MM.1S (cell line): ENCODE measurements at regions not wholly inside any gene's neighbourhood (a gene's known extent, or its start where the extent isn't known, plus 50 kb on each side); places are given as distances from the start of the nearest gene placed in this dataset.

Experiments used
- EZH2 ChIP-seq: fragments of 300-600 bp; sonication (generic); optimal IDR thresholded peaks from 2 replicates; pipeline ENCODE3; 2017; ENCODE audit warnings: low read depth, mild to moderate bottlenecking, antibody characterized with exemption, low read length, mixed read lengths
- EZH2phosphoT487 ChIP-seq: fragments of 300-600 bp; sonication (generic); IDR thresholded peaks from 2 replicates; pipeline ENCODE4 v1.6.1; 2018; ENCODE audit warnings: antibody characterized with exemption, low read length
- TF ChIP-seq, protein P1 (sequence below): fragments of 300-600 bp; sonication (generic); IDR thresholded peaks from 2 replicates; pipeline ENCODE4 v1.5.1; 2016; ENCODE audit warnings: antibody characterized with exemption, low read length, mixed read lengths

DNA sequence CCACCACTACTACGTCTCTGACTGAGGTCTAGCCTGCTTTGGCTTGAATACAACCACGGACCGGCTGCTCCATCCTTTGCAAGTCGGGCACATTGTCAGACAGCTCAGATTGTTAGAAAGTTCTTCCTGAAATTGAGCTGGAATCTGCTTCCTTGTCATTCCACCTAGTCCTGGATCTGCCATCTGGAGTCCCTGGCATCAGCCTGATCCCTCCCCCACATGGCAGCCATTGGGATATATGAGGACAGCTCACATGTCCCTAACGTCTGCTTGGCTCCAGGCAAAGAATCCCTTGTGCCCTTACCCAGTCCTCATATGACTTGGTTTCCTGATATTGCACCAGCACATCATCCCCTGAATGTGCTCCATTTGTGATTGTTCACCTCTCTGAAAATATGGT lies 56.3 kb upstream of the SYT6 start:
- TF ChIP-seq, protein P1, sequence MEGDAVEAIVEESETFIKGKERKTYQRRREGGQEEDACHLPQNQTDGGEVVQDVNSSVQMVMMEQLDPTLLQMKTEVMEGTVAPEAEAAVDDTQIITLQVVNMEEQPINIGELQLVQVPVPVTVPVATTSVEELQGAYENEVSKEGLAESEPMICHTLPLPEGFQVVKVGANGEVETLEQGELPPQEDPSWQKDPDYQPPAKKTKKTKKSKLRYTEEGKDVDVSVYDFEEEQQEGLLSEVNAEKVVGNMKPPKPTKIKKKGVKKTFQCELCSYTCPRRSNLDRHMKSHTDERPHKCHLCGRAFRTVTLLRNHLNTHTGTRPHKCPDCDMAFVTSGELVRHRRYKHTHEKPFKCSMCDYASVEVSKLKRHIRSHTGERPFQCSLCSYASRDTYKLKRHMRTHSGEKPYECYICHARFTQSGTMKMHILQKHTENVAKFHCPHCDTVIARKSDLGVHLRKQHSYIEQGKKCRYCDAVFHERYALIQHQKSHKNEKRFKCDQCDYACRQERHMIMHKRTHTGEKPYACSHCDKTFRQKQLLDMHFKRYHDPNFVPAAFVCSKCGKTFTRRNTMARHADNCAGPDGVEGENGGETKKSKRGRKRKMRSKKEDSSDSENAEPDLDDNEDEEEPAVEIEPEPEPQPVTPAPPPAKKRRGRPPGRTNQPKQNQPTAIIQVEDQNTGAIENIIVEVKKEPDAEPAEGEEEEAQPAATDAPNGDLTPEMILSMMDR, result no peak
- no peak for TF ChIP-seq EZH2
- TF ChIP-seq EZH2phosphoT487, result no peak
